ENCODE measurements at regions not wholly inside any gene's neighbourhood (a gene's known extent, or its start where the extent isn't known, plus 50 kb on each side); places are given as distances from the start of the nearest gene placed in this dataset.

DNA sequence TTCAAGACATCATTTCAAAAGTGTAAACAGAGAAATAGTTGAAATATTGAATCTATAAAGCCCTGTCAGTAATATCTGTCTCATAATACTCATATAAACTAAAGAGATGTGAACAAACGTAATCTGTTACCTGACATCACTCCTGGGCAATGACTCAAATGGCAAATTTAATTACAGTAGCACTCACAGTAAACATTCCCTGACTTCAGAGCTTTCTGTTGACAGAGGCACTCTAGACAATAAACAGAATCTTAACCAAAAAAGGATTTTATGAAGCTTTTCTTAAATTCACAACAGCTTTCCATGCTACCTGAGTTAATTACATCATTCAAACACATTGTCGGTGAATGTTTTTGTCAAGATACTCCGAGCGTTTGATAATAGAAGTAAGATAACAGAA is 128.1 kb upstream of the PDE1A start:
- TF ChIP-seq, protein P1, sequence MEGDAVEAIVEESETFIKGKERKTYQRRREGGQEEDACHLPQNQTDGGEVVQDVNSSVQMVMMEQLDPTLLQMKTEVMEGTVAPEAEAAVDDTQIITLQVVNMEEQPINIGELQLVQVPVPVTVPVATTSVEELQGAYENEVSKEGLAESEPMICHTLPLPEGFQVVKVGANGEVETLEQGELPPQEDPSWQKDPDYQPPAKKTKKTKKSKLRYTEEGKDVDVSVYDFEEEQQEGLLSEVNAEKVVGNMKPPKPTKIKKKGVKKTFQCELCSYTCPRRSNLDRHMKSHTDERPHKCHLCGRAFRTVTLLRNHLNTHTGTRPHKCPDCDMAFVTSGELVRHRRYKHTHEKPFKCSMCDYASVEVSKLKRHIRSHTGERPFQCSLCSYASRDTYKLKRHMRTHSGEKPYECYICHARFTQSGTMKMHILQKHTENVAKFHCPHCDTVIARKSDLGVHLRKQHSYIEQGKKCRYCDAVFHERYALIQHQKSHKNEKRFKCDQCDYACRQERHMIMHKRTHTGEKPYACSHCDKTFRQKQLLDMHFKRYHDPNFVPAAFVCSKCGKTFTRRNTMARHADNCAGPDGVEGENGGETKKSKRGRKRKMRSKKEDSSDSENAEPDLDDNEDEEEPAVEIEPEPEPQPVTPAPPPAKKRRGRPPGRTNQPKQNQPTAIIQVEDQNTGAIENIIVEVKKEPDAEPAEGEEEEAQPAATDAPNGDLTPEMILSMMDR (IDR thresholded peaks at IDR 0.05): no peak
- TF ChIP-seq POLR2A (IDR thresholded peaks at IDR 0.05): no peak
